CD4-positive, alpha-beta T cell treated with Interleukin-4 for 1 hour (primary cell): ENCODE measurements at regions not wholly inside any gene's neighbourhood (a gene's known extent, or its start where the extent isn't known, plus 50 kb on each side); places are given as distances from the start of the nearest gene placed in this dataset.
"Not testable (repeated sequence)": the region's sequence is repeated elsewhere in the genome, so short reads cannot be mapped to it uniquely, and the experiment has no call there.

Source experiments
- DNase-seq, 2 donors: peaks; one replicate each; pipeline ENCODE4 v3.0.0-alpha.2; 2020 to 2022

DNA sequence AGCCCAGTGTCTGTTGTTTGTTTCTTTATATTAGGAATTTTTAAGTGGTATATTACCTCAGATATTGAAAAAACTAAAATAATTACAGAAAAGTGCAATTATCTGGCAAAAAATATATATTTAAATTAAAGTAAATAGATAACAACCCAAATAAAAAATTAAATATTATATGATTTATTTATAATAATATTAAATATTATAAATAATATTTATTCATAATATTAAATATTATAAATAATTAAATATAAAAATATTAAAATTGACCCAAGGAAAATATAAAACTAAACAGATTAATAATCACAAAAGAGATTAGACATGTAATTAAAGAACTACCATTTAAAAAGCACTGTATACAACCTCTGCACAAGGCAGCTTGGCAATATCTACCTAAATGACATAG, 331.9 kb upstream of the POGK start:
- no peak for DNase-seq

DNA sequence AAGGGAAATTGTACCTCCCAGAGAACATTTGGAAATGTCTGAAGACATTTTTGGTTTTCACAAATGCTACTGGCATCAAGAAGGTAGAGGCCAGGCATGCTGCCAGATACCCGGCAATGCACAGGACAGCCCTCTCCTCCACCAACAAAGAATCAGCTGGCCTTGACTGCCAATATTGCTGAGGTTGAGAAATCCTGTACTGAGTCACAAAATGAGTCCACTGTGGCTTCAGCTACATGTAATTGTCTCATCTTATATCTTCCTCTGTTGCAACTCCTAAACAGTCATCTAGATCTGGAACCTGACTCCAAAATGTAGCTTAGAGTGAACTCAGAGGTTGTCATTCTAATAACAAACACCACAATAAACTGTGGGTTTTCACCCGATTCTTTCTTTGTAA, 327.5 kb upstream of the POGK start:
- DNase-seq, result peak in 1 of 2 donors; percentile 38

DNA sequence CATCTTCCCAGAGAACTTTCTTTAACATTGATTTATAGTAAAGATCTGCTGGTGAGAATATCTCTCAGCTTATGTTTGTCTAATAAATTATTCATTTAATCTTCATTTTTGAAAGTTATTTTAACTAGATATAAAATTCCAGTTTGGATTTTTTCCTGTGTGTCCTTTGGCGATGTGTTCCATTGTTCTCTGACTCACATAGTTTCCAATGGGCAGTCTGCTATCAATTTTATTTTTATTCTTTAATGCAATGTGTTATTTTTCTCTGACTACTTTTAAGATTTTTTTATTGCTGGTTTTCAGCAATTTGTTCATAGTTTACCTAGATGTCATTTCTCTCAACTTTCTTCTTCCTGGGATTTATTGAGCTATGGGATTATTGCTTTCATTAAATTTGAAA, 325.2 kb upstream of the POGK start:
- no peak for DNase-seq

DNA sequence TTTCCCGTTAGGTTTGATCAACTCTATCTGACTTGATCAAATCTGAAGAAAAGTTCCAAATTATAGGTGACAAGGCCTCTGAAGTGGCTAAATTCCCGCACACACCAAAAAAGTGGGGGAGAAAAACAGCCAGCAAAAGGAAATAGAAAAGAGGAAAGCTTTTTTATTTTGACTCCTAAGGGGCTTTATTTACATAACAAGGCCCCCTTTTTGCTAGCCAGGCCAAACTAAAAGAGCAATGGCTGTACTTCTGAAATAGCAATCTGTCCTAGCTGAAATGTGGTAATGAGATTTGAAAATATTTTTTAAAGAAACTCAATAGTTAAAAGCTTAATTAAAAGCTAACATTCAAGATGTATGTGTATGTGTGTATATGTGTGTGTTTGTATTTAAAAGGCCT, 311.5 kb upstream of the POGK start:
- no peak for DNase-seq

DNA sequence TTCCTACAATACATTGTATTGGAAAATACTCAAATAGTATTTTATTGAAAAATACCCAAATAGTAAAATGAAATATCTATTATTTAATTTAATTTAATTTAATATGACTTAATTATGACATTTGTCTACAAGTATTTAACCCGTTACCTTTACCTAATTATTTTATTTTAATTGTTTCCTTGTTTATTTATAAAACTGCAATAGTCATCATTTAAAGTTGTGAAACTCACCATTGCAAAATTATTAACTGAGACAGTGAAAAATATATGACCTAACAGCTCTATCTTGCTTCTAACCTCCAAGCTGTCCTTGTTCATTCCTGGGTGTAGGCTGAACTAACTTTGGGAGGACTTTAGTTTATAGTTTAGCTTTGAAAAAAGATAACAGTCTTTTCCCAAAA, 300.6 kb upstream of the POGK start:
- no peak for DNase-seq

DNA sequence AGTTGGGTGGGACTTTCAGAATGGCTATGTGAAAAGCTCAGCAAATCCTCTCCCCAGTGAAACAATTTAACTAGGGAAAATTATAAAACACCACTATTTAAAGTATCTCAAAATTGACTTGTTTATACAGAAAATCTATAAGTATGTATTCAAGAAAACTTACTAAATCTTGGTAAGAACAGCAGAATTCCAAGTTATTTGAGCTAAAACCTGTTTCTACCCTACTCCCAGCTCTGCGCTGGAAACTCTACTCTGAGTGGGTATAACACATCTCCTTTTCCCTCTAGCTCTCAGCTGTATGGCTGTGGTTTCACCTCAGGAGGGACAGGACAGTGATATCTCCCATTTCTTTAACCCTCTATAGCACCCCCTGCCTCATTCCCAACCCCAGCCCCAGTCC, 295.2 kb upstream of the POGK start:
- DNase-seq, result no peak

DNA sequence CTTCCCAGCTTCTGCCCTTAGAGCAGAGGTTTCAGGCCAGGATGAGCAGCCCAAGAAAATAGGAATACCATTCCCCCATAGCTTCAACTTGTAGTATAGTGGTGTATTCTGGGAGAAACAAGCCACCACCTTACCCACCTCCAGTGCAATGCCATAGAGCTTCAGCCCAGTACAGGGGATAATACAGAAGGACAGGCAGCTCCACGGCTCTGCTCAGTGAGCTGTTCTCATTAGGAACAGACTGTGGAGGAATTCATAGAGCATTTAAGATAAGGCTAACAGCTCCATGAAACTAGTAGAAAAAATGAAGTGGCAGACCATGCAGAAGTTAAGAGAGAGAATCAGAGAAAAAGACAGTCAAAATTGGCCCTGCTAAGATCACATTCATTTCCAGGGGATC, 294.7 kb upstream of the POGK start:
- DNase-seq, result no peak

DNA sequence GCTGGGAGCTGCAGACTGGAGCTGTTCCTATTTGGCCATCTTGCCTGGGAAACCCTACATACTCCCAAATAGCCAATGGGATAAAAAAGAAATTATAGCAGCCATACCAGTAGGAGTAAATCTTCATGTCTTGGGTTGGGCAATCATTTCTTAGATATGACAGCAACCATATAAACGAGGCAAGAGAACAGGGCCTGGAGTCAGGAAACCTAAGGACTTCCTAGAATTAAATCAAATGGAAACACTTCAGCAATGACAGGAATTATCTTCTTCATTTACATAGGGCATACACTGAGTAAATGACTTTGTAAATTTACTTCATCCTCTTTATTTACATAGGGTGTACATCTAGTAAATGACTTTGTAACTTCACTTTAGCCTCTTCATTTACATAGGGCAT, 286.6 kb upstream of the POGK start:
- no peak for DNase-seq

DNA sequence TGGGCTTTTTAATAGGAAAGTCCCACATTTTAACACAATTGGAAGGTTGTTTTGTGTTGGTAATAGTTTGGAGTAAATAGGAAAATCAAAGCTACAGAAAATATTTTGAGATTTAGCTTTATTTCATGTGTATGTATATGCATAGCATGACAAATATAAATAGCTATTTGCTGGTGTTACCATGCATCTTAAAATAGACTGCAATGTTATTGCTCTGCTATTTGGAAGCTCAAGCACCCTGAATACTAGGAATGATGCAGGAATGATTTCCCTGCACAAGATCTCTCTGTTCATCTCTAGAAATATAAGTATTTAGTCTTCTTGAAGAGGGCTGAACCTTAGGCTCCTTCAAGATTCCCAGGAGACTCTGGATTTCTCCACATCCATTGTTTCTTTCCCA, 268.3 kb upstream of the POGK start:
- DNase-seq, result no peak

DNA sequence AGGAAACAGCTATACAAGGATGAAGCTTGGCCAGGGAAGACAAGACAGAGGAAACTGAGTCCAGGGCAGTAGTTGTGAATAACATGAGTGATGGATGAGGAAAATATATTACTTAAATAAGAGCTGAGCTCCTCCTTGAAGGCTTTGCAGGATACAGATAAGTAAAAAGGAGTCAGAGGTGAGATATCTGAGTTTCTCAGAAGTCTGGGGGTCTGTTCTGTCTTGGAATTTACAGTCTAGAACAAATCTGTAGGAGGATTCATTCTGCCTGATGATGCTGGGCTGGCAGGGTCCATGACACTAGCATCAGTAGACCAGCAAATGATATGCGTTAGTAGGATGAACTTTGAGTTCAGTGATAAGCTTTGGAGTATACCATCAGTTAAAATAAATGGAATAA, 266.1 kb upstream of the POGK start:
- no peak for DNase-seq

DNA sequence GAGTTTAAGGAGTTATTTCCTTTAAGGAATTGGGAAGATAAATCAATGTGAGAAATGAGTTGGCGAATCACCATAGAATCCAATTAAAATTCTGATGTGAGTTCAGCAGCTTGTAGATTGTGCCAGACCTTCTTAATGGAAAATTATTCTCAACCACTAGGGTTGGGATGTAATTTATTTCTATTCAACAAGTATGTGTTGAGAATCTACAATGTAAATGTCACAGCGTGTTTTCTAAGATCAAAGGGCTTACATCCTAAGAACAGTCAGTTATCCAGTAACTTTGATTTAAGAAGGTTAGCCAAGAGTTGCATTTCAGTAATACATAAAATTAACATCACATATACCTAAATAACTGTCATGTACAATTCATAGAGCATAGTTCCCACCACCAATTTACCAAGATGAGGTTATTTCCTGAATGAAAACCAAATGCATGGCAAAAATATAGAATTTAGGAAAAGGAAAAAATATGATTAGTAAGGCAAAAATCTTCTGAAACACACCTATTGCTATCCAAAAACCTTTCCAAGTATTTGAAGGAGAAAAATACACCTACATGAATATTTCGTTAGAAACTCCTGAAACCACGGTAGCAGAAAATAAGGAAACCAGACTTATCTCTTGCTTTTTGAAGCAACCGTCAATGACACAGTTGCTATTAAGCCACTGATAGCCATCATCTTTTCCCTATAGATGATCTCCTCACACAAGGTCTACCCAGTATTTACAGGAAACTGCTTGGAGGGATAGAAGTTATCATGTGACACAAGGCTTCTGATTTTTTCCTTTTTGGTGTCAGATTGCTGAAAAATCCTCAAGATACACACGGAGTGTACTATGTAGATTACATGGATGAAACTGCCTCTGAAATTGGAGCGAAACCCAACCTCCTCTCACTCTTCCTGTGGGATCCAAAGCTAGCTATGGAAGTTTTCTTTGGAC, 259.4 kb upstream of the POGK start:
- no peak for DNase-seq

DNA sequence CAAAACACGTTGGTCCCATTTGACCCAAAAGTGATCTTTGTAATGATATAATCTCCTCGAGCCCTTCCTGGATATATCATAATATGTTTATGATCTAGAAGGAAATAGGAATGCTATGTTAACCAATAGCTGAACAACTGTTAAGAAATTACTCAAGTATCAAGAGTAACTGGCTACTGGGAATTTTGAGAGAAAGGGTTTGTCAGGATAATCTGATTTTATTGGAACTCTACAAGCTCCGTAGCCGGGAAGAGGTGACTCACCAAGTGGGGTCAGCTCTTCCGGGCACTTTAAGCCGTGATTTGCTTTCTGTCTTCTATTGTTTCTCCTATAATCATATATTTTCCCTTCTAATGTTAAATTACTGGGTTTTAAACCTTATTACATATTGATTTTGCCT, 250.5 kb upstream of the POGK start:
- no peak for DNase-seq

DNA sequence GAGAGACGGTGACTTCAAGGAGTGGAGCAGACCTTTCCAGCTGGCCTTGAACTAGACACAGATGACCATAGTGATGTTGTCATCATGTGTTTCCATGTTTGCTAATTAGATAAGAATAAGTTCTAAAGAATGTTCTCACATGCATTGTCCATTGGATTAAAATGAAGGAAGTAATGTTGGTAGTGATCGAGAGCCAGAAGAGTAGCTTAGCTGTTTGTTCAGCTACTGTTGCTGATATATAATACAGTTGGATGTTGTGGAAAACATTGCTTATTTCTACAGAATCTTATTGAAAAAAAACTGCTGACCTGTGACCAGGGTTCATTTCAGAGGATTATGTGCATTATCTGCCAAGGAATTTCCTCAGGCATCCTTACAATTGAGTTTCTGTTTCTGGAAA, 249.1 kb upstream of the POGK start:
- DNase-seq, result no peak

DNA sequence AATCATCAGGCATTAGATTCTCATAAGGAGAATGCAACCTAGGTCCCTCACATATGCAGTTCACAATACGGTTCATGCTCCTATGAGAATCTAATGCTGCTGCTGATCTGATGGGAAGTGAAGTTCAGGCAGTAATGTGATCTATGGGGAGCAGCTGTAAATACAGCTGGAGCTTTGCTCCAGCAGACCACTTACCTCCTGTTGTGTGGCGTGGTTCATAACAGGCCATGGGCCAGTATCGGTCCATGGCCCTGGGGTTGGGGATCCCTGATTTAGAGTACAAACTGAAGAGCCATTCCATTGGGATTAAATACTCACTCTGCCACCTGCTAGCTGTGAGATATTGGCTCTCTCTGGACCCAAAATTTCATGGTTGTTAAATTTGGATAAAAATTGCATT, 244.6 kb upstream of the POGK start:
- DNase-seq, result no peak

DNA sequence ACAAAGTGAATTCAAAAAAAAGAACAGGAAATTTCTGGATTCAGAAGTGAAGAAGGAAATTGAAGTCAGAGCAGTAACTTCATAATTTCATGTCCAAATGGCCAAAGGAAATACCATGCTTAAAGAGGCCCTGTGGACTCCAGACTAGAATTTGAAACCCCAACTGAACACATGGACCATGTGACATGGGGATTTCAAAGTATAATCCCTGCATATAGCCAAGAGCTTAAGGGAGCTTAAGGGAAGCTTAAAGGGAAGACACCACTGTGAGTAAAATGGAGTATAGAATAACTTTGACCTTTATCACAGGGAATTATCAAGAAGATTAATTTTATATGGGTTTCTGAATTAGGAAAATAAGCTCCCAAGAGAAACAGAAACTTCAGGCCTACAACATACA, 241.8 kb upstream of the POGK start:
- no peak for DNase-seq

DNA sequence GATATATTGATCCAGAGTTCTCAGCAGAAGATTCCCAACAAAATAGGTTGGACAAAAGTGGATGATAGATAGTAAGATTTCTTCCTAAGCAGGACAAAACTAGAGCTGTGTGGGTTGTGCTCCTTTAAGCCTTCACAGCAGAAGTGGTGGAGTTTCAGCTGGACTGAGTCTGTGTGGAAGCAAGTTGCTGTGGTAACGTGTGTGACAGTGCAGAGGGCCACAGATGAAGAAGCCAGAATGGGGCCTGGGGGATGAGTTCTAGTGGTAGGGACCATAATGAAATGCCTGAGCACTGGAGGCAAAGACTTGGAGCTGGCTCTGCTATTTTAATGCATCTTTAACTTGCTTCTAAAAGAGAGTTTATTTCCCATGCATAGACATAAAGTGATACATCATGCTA, 238.7 kb upstream of the POGK start:
- no peak for DNase-seq

DNA sequence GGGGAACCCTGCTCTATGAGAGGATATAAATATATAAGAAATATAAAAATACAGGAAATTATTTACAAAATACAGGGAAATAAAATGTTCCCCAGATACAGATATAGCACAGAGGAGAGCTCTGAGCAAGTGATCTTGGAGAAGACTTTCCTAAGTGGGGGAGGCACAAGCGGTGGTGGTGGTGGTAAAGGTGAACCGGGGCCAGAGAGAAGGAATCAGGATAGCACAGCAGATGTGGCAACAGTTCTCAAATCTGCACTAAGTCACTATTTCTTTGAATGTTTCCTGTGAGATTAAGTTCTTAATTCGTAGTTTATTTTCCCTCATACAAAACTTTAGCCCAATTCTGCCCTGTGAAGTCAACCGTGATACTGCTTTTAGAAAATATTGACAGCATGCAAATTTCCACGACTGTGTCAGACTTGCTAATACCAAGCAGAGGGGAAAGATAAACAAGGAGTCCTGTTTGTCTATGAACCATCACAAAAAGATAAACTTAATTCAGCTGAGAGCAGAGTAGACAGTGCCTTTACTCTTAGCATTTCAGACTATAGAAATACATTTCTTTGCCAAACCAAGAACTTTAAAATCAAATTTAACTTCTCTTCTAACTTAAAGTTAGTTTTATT, 237.5 kb upstream of the POGK start:
- no peak for DNase-seq

DNA sequence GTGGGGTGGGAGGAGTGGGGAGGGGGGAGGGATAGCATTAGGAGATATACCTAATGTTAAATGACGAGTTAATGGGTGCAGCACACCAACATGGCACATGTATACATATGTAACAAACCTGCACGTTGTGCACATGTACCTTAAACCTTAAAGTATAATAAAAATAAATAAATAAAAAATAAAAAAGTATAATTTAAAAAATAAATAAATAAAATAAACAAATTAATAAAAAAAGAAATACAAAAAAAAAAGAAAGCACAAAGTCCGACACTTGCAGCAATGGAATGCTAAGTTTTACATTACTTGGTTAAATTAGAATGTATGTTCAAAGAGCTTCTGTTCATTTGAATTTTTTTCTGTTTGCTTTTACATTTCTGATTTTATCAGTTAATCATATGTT, 236.5 kb upstream of the POGK start:
- not testable (repeated sequence) for DNase-seq

DNA sequence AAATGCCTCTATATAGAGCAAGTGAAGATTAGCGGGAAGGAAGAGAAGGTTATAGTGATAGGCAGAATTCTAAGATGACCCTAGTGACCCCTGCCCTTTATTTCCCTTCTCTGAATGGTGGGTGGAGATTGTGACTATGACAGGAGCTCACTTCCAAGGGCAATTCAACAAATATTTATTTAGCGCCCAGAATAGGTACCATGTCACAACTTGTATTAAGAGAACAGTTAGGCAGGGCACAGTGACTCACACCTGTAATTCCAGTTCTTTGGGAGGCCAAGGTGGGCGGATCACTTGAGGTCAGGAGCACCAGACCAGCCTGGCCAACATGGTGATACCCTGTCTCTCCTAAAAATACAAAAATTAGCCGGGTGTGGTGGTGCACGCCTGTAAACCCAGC, 236.0 kb upstream of the POGK start:
- DNase-seq, result no peak

DNA sequence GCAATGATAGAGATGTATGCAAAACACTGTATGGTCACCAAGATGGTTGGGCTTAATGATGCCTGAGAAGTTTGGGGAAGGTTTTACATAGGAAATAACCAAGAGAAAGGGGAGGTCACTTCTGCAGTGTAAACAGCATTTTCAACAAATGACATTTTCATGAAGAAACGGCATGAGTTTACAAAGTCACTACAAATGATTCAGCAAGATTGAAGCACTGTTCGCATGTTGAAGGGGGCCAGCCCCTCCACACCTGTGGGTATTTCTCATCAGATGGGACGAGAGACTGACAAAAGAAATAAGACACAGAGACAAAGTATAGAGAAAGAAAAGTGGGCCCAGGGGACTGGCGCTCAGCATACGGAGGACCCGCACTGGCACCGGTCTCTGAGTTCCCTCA, 234.1 kb upstream of the POGK start:
- no peak for DNase-seq

DNA sequence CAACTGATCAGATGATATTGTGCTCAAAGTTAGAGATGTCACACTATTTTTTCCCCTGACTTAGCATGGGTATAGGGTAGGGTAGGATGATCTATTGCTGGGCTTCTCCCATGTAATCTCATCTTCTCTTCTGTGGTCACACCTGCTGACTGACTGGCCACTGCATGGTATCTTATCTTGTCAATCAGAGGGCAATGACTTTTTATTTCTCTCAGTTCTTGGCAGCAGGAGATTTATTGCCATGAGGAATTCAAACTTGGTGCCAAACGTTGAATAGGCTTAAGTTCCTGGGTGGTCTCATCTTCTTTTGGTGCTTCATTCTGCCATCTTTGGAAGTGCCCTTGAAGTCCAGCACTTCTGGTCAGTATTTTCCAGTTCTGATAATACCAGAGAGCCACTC, 226.4 kb upstream of the POGK start:
- DNase-seq, result no peak

DNA sequence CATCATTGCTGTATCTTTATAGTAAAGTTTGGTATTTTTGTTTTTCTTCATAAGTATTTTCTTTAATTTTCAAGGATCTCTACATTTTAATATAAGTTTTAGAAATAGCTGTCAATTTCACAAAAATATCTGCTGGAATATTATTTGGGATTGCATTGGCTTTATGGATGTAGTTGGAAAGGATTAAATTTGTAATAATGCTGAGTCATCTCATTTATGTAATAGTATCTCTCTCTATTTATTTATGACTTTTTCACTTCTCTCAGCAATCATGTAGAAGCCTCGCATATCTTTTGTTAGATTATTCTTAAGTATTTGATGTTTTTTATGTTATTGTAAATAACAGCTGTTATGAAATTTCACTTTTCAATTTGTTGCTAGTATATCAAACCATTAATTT, 223.1 kb upstream of the POGK start:
- DNase-seq, result no peak

DNA sequence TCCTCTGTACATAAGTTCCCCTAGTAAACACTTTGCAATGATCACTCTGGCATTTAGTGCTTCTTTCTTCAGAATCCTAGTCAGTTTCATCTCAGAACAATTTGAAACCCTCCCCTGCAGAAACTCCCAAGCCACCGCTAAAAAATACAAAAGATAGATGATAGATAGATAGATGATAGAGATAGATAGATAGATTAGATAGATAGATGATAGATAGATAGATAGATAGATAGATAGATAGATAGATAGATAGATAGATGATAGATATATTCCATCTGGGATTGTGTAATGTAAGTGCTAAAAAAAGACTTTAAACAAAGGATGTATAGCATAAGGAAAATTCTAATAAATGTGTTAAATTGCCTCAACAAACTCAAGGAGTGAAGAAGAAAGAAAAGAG, 212.6 kb upstream of the POGK start:
- no peak for DNase-seq

DNA sequence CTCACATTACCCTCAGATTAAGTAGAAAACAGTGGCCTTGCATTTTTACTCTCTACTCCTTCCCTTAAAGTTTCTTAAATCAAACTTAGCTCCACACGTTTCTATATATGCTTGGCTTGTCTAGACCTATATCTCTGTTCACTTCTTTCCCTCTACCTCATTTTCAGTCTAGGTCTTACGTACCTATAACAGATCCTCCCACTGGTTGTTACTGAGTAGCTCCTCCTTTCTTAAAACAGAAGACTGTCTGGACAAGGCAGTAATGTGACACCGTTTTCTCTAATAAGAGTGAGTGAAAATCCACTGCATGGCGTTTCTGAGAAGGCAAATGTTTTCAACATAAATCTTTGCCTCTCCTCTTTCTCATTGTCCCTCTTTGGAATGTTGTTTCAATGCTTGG, 211.7 kb upstream of the POGK start:
- no peak for DNase-seq

DNA sequence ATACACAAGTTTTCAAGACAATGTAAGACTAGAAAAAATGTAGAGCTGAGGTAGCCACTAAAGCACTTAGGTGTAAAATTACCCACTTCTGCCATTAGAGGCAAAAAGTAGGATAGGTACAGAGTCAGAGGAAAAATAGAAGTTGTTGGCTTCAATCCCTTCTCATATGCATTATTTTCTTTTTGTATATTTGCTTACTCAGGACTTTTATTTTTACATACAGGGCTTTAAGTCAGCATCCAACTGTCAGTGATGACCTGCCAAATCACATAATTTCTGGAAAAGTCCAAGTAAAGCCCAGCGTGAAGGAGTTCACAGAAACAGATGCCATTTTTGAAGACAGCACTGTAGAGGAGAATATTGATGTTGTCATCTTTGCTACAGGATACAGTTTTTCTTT, 211.0 kb upstream of the POGK start:
- no peak for DNase-seq
